ENCODE measurements at regions not wholly inside any gene's neighbourhood (a gene's known extent, or its start where the extent isn't known, plus 50 kb on each side); places are given as distances from the start of the nearest gene placed in this dataset.

DNA sequence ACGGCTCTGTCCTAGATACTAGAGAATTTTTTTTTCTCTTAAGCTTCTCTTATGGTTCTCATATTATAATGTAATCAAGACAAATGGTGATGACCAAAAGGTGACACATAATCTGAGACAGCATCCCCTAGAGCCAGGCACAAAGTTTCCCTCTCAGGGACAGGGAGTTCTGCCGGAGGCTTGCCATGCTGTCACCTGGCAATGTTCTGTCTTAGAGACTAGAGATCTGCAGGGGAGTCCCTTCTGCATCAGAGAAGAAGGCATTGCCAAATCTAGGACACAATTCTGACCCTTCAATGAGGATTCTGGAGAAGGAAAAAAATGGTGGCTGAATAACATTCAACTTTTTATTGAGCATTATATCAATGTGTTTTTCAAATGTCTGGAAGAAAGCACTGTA, 261.2 kb upstream of the TRPC7 start:
- Histone ChIP-seq H3K36me3 (no peaks in the 10 kb centered on the region), H3K4me1 (no peaks in the 10 kb centered on the region), H3K4me3 (no peak overlapping the region), H3K27ac (no peak overlapping the region), H3K9me3 (no peaks in the 10 kb centered on the region), H3K27me3 (no peaks in the 10 kb centered on the region)
- DNase-seq = no peak
- intact Hi-C loops (cut with DNase I; ENCODE audit: low total_unique reads) = no loop called here
- WGBS, 5 donors = 85 to 90% (median 88%) methylated on average over 2 of the region's 2 CpGs
- TF ChIP-seq CTCF (IDR thresholded peaks at IDR 0.05) (no peak), POLR2A (IDR thresholded peaks at IDR 0.05) (no peak), EP300 (IDR thresholded peaks at IDR 0.05) (no peak), POLR2AphosphoS5 (IDR thresholded peaks at IDR 0.05) (no peak)

DNA sequence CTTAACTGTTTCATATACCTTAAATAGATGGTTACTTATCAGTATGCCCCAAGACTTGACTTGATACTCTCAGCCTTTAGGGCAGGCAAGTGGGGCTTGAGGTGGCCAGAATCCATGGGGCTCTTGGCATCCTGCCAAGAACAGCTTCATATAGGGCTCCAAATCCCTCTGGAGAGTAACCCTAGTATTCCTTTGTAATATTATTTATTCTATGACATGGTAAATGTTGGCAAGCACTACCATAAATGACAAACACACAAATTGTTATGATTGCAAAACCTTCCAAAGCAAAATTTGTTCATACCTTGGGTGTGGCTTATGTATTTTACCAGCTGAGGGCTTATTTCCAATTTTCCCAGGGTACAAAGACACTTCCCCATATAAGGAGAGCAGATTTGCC, 257.4 kb upstream of the TRPC7 start:
- TF ChIP-seq CTCF (IDR thresholded peaks at IDR 0.05) (no peak), POLR2A (IDR thresholded peaks at IDR 0.05) (no peak), EP300 (IDR thresholded peaks at IDR 0.05) (no peak), POLR2AphosphoS5 (IDR thresholded peaks at IDR 0.05) (no peak)
- H3K4me1 ChIP-seq = no peaks in the 10 kb centered on the region
- H3K36me3 ChIP-seq = no peaks in the 10 kb centered on the region
- no peak overlapping the region for H3K4me3 ChIP-seq
- DNase-seq = no peak
- intact Hi-C loops (cut with DNase I; ENCODE audit: low total_unique reads) = no loop called here
- H3K27me3 ChIP-seq = no peaks in the 10 kb centered on the region
- no peaks in the 10 kb centered on the region for H3K9me3 ChIP-seq
- H3K27ac ChIP-seq = no peak overlapping the region

DNA sequence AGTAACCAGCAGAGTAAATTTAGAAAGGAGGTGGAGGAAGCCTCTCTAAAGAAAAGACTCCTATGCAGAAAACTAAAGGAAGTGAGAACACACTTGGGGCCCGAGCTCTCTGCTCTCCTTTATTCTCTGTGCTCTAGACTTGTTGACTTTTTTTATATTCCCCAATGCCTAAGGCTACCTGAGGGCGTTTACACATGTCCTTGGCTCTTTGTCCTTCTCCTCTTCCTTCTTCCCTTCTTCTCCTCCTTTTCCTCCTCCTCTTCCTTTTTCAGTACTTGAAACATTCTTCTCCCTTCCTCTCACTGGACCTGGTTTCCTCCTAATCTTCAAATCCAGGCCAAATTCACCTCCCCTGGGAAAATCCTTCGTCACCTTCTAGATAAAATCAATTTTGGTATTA, 256.4 kb upstream of the TRPC7 start:
- WGBS, 5 donors = 37 to 57% (median 45%) methylated on average over 3 of the region's 3 CpGs
- no peak overlapping the region for H3K4me3 ChIP-seq
- intact Hi-C loops (cut with DNase I; ENCODE audit: low total_unique reads) = no loop called here

DNA sequence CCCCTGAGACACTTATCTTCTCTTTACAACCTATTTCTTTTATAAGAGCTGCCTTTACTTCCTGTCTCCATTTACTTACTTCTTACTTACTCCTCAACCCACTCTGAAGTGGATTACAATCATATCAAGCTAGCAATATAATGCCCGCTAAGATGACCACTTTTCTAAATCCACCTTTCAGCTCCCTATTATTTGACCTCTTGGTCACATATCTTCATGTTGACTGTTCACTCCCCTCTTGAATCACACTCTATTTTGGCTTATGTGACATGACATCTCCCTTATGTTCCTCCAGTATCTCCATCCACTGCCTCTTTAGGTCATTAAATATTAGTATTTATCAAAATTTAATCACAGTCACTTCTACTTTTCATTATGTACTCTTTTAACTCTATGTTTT, 255.3 kb upstream of the TRPC7 start:
- Histone ChIP-seq H3K36me3 (no peaks in the 10 kb centered on the region), H3K4me1 (no peaks in the 10 kb centered on the region)
- 83 to 95% (median 87%) methylated on average over 1 of the region's 1 CpG for WGBS, 5 donors

More for the DNA sequence above, 256.4 kb upstream of the TRPC7 start:
- Histone ChIP-seq H3K9me3 (no peaks in the 10 kb centered on the region), H3K4me1 (no peaks in the 10 kb centered on the region), H3K27me3 (no peaks in the 10 kb centered on the region), H3K36me3 (no peaks in the 10 kb centered on the region), H3K27ac (no peak overlapping the region)
- DNase-seq = no peak
- TF ChIP-seq EP300 (IDR thresholded peaks at IDR 0.05) (no peak), POLR2A (IDR thresholded peaks at IDR 0.05) (no peak), CTCF (IDR thresholded peaks at IDR 0.05) (no peak), POLR2AphosphoS5 (IDR thresholded peaks at IDR 0.05) (no peak)

More for the DNA sequence above, 255.3 kb upstream of the TRPC7 start:
- H3K9me3 ChIP-seq = no peaks in the 10 kb centered on the region
- DNase-seq = no peak
- TF ChIP-seq EP300 (IDR thresholded peaks at IDR 0.05) = no peak
- TF ChIP-seq POLR2AphosphoS5 (IDR thresholded peaks at IDR 0.05) = no peak
- no peak for TF ChIP-seq CTCF (IDR thresholded peaks at IDR 0.05)
- TF ChIP-seq POLR2A (IDR thresholded peaks at IDR 0.05) = no peak
- H3K27me3 ChIP-seq = no peaks in the 10 kb centered on the region
- intact Hi-C loops (cut with DNase I; ENCODE audit: low total_unique reads) = no loop called here
- no peak overlapping the region for H3K27ac ChIP-seq
- H3K4me3 ChIP-seq = no peak overlapping the region
